Liver (tissue), 8 donors: ENCODE measurements at regions not wholly inside any gene's neighbourhood (a gene's known extent, or its start where the extent isn't known, plus 50 kb on each side); places are given as distances from the start of the nearest gene placed in this dataset.

ENCODE experiments used
- DNase-seq: peaks from one replicate; pipeline ENCODE4 v3.0.0-alpha.2; 2017; ENCODE audit warnings: low spot score
- H3K27ac ChIP-seq, 2 donors: one replicate each; pipeline ENCODE4 v1.7.0; 2013; ENCODE audit warnings: inconsistent platforms in 2 of 2, low read length in 2 of 2, control low read depth in 1 of 2, low read depth in 1 of 2, mild to moderate bottlenecking in 1 of 2
- H3K27me3 ChIP-seq, 4 donors: one replicate each; pipeline versions ENCODE4 v1.6.1 to v1.7.0; 2013; ENCODE audit warnings: low read length in 3 of 4, inconsistent platforms in 1 of 4, mild to moderate bottlenecking in 1 of 4, moderate library complexity in 1 of 4; ENCODE audit not compliant: control insufficient read depth in 4 of 4, insufficient read depth in 4 of 4
- H3K36me3 ChIP-seq, 4 donors: one replicate each; pipeline versions ENCODE4 v1.6.1 to v1.7.0; 2013; ENCODE audit warnings: low read length in 3 of 4, mild to moderate bottlenecking in 3 of 4, low read depth in 1 of 4, moderate library complexity in 1 of 4; ENCODE audit not compliant: control insufficient read depth in 4 of 4, insufficient read depth in 3 of 4
- H3K4me1 ChIP-seq, 4 donors: one replicate each; pipeline versions ENCODE4 v1.6.1 to v1.7.0; 2013; ENCODE audit warnings: low read length in 3 of 4, mild to moderate bottlenecking in 3 of 4, moderate library complexity in 1 of 4; ENCODE audit not compliant: control insufficient read depth in 4 of 4, insufficient read depth in 4 of 4
- H3K4me3 ChIP-seq, 3 donors: one replicate each; pipeline versions ENCODE4 v1.6.1 to v1.7.0; 2013; ENCODE audit warnings: low read length in 3 of 3, control low read depth in 1 of 3, low read depth in 1 of 3, mild to moderate bottlenecking in 1 of 3
- H3K9ac ChIP-seq, 2 donors: one replicate each; pipeline ENCODE4 v1.7.0; 2013; ENCODE audit warnings: low read length in 2 of 2, mild to moderate bottlenecking in 2 of 2, moderate library complexity in 2 of 2, control low read depth in 1 of 2, low read depth in 1 of 2
- H3K9me3 ChIP-seq, 4 donors: one replicate each; pipeline versions ENCODE4 v1.6.1 to v1.7.0; 2013; ENCODE audit warnings: low read length in 3 of 4; ENCODE audit not compliant: control insufficient read depth in 4 of 4
- CTCF ChIP-seq: fragments of 150-350 bp; IDR thresholded peaks from 2 replicates; pipeline ENCODE4 v1.5.1; 2017; ENCODE audit warnings: improper control_type of control experiment, low read depth, low read length; ENCODE audit not compliant: missing input control
- EGR1 ChIP-seq, 2 donors: IDR thresholded peaks; 2 replicates each; pipeline ENCODE4 v1.6.1; 2016 to 2018; ENCODE audit warnings: antibody characterized with exemption in 2 of 2, low read depth in 2 of 2
- FOXA1 ChIP-seq: IDR thresholded peaks from 2 replicates; pipeline ENCODE4 v1.6.1; 2016; ENCODE audit warnings: antibody characterized with exemption
- FOXA2 ChIP-seq: IDR thresholded peaks from 2 replicates; pipeline ENCODE4 v1.6.1; 2016; ENCODE audit warnings: antibody characterized with exemption
- GABPA ChIP-seq, 2 donors: IDR thresholded peaks in 1 of 2; conservative IDR thresholded peaks in 1 of 2; 2 replicates each; pipeline ENCODE4 v1.6.1; 2016; ENCODE audit warnings: antibody characterized with exemption in 2 of 2, mild to moderate bottlenecking in 1 of 2, moderate library complexity in 1 of 2
- HNF4A ChIP-seq, 2 donors: conservative IDR thresholded peaks; 2 replicates each; pipeline ENCODE4 v1.6.1; 2016; ENCODE audit warnings: antibody characterized with exemption in 2 of 2, mild to moderate bottlenecking in 2 of 2
- HNF4G ChIP-seq: IDR thresholded peaks from 2 replicates; pipeline ENCODE4 v1.6.1; 2016; ENCODE audit warnings: antibody characterized with exemption
- JUND ChIP-seq, 2 donors: IDR thresholded peaks; 2 replicates each; pipeline ENCODE4 v1.6.1; 2016; ENCODE audit warnings: antibody characterized with exemption in 2 of 2
- MAX ChIP-seq: IDR thresholded peaks from 2 replicates; pipeline ENCODE4 v1.6.1; 2016; ENCODE audit warnings: antibody characterized with exemption
- NR2F2 ChIP-seq: IDR thresholded peaks from 2 replicates; pipeline ENCODE4 v1.6.1; 2016; ENCODE audit warnings: antibody characterized with exemption
- RAD21 ChIP-seq, 2 donors: IDR thresholded peaks; 2 replicates each; pipeline ENCODE4 v1.6.1; 2016; ENCODE audit warnings: antibody characterized with exemption in 2 of 2, mild to moderate bottlenecking in 2 of 2
- RXRA ChIP-seq, 2 donors: IDR thresholded peaks; 2 replicates each; pipeline ENCODE4 v1.6.1; 2017 to 2018; ENCODE audit warnings: antibody characterized with exemption in 2 of 2, mild to moderate bottlenecking in 1 of 2
- SP1 ChIP-seq: IDR thresholded peaks from 2 replicates; pipeline ENCODE4 v1.6.1; 2018; ENCODE audit warnings: antibody characterized with exemption, mild to moderate bottlenecking
- TAF1 ChIP-seq: conservative IDR thresholded peaks from 2 replicates; pipeline ENCODE4 v1.6.1; 2016; ENCODE audit warnings: antibody characterized with exemption, mild to moderate bottlenecking
- YY1 ChIP-seq: IDR thresholded peaks from 2 replicates; pipeline ENCODE4 v1.6.1; 2016; ENCODE audit warnings: antibody characterized with exemption, mild to moderate bottlenecking
- ZBTB33 ChIP-seq: IDR thresholded peaks from 2 replicates; pipeline ENCODE4 v1.6.1; 2016; ENCODE audit warnings: antibody characterized with exemption
- WGBS: extraction: QIAGEN DNeasy Blood & Tissue Kit; methylation state at CpG from one replicate; pipeline ENCODE4 v1.1.7; 2013; 5-methylcytosine and 5-hydroxymethylcytosine counted together
- TF ChIP-seq, protein P1 (sequence below): IDR thresholded peaks from 2 replicates; pipeline ENCODE4 v1.6.1; 2016; ENCODE audit warnings: antibody characterized with exemption, mild to moderate bottlenecking
- TF ChIP-seq, protein P2 (sequence below): IDR thresholded peaks from 2 replicates; pipeline ENCODE4 v1.6.1; 2016; ENCODE audit warnings: antibody characterized with exemption
- donor health status: healthy.
- donor health status: healthy.
- donor health status: healthy.
- donor health status: healthy.
- donor health status: healthy.

- H3K4me1 ChIP-seq = no peaks in the 10 kb centered on the region
- H3K9me3 ChIP-seq = no peaks in the 10 kb centered on the region
- H3K4me3 ChIP-seq = no peak overlapping the region
- no peak overlapping the region for H3K27ac ChIP-seq
- H3K36me3 ChIP-seq = no peaks in the 10 kb centered on the region
- TF ChIP-seq ZBTB33 = no peak
- DNase-seq = no peak
- no peaks in the 10 kb centered on the region for H3K27me3 ChIP-seq
- WGBS = 80% methylated on average over 2 of the region's 2 CpGs
- H3K9ac ChIP-seq = no peak overlapping the region
Observed at GRCh38 chr1:82273816-82274215, 473.1 kb downstream of the ADGRL2 start.

DNA sequence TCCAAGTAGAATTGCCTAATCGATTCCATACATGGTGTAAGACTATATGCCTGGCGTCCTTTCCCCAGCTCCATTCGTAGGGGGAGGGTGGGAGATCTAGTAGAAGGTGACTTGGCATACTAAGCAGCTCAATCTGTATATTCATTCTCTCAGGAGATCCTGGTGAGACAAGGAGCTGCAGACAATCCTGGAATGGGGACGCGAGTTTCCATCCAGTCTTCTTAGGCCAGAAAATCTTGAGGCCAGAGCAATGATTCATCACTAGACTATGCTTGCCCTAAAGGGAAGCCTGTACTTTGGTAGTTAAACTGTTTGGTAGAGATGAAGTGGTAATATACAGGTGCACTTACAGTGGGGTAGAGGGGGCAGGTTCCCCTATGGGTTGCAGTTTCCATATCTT is 468.7 kb downstream of the ADGRL2 start:
- H3K27ac ChIP-seq = no peak overlapping the region
- DNase-seq = no peak
- H3K36me3 ChIP-seq = no peaks in the 10 kb centered on the region
- no peaks in the 10 kb centered on the region for H3K27me3 ChIP-seq
- TF ChIP-seq TAF1 (no peak), MAX (no peak), GABPA (IDR thresholded peaks at IDR 0.05 in 1 of 2, conservative IDR thresholded peaks at IDR 0.05 in 1 of 2) (no peak), SP1 (no peak), RXRA (IDR thresholded peaks at IDR 0.05) (no peak), JUND (IDR thresholded peaks at IDR 0.05) (no peak), HNF4A (conservative IDR thresholded peaks at IDR 0.05) (no peak), YY1 (no peak), HNF4G (no peak), ZBTB33 (no peak), FOXA1 (no peak), FOXA2 (no peak), EGR1 (IDR thresholded peaks at IDR 0.05; ENCODE audit: low read depth in 2 of 2) (no peak), CTCF (no peak), NR2F2 (no peak), RAD21 (IDR thresholded peaks at IDR 0.05) (no peak)
- TF ChIP-seq, protein P1, sequence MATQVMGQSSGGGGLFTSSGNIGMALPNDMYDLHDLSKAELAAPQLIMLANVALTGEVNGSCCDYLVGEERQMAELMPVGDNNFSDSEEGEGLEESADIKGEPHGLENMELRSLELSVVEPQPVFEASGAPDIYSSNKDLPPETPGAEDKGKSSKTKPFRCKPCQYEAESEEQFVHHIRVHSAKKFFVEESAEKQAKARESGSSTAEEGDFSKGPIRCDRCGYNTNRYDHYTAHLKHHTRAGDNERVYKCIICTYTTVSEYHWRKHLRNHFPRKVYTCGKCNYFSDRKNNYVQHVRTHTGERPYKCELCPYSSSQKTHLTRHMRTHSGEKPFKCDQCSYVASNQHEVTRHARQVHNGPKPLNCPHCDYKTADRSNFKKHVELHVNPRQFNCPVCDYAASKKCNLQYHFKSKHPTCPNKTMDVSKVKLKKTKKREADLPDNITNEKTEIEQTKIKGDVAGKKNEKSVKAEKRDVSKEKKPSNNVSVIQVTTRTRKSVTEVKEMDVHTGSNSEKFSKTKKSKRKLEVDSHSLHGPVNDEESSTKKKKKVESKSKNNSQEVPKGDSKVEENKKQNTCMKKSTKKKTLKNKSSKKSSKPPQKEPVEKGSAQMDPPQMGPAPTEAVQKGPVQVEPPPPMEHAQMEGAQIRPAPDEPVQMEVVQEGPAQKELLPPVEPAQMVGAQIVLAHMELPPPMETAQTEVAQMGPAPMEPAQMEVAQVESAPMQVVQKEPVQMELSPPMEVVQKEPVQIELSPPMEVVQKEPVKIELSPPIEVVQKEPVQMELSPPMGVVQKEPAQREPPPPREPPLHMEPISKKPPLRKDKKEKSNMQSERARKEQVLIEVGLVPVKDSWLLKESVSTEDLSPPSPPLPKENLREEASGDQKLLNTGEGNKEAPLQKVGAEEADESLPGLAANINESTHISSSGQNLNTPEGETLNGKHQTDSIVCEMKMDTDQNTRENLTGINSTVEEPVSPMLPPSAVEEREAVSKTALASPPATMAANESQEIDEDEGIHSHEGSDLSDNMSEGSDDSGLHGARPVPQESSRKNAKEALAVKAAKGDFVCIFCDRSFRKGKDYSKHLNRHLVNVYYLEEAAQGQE = no peak
- TF ChIP-seq, protein P2, sequence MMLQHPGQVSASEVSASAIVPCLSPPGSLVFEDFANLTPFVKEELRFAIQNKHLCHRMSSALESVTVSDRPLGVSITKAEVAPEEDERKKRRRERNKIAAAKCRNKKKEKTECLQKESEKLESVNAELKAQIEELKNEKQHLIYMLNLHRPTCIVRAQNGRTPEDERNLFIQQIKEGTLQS = no peak
- 88% methylated on average over 5 of the region's 5 CpGs for WGBS
- no peaks in the 10 kb centered on the region for H3K4me1 ChIP-seq
- no peak overlapping the region for H3K4me3 ChIP-seq
- no peak overlapping the region for H3K9ac ChIP-seq
- H3K9me3 ChIP-seq = no peaks in the 10 kb centered on the region
